Thyroid gland (tissue), 4 donors: ENCODE measurements at regions not wholly inside any gene's neighbourhood (a gene's known extent, or its start where the extent isn't known, plus 50 kb on each side); places are given as distances from the start of the nearest gene placed in this dataset.

Source experiments
- DNase-seq, 2 donors: peaks; one replicate each; pipeline ENCODE4 v3.0.0-alpha.2; 2019
- H3K27ac ChIP-seq, 3 donors: fragments of 200-600 bp; sonication (generic); 1 replicate in 2 of 3; 2 replicates in 1 of 3; pipeline ENCODE4 v1.5.1; 2016 to 2019; ENCODE audit warnings: mild to moderate bottlenecking in 1 of 3, moderate library complexity in 1 of 3
- H3K27me3 ChIP-seq: fragments of 200-600 bp; sonication (generic); one replicate; pipeline ENCODE4 v1.5.1; 2019
- H3K36me3 ChIP-seq, 2 donors: fragments of 200-600 bp; sonication (generic); one replicate each; pipeline ENCODE4 v1.5.1; 2016 to 2019
- H3K4me1 ChIP-seq, 2 donors: fragments of 200-600 bp; sonication (generic); one replicate each; pipeline ENCODE4 v1.5.1; 2017 to 2019
- H3K4me3 ChIP-seq, 3 donors: fragments of 200-600 bp; sonication (generic); replicated peaks in 1 of 3; 1 replicate in 2 of 3; 2 replicates in 1 of 3; pipeline ENCODE4 v1.5.1; 2016; ENCODE audit warnings: mild to moderate bottlenecking in 1 of 3
- H3K9me3 ChIP-seq: fragments of 200-600 bp; sonication (generic); one replicate; pipeline ENCODE4 v1.5.1; 2017
- CTCF ChIP-seq, 6 experiments: fragments of 200-600 bp in 3 of 6; fragments of 450-650 bp in 3 of 6; sonication (generic) in 3 of 6; IDR thresholded peaks; one replicate each; pipeline ENCODE4 v1.5.1; 2016 to 2019; ENCODE audit warnings: antibody characterized with exemption in 6 of 6, mild to moderate bottlenecking in 2 of 6, inconsistent platforms in 1 of 6, moderate library complexity in 1 of 6
- POLR2A ChIP-seq, 2 donors: fragments of 450-650 bp; IDR thresholded peaks; one replicate each; pipeline ENCODE4 v1.6.1; 2017; ENCODE audit warnings: antibody characterized with exemption in 2 of 2, mild to moderate bottlenecking in 2 of 2, moderate library complexity in 1 of 2
- WGBS, 2 donors: methylation state at CpG; one replicate each; pipeline ENCODE4 v1.1.5; 2017; 5-methylcytosine and 5-hydroxymethylcytosine counted together
- intact Hi-C: fragments of 100-400 bp; cut with DNase I; formaldehyde crosslinking; loops from one replicate; pipeline ENCODE4 v1.15.1; 2023

GRCh38 chr20:10943686-10944265, 270.0 kb upstream of the JAG1 start:
- intact Hi-C loops, result no loop called here
- 81 to 89% methylated on average over 4 of the region's 4 CpGs for WGBS, 2 donors
- Histone ChIP-seq H3K9me3 (no peaks in the 10 kb centered on the region), H3K4me3 (no peak overlapping the region), H3K4me1 (no peaks in the 10 kb centered on the region), H3K27me3 (no peaks in the 10 kb centered on the region), H3K36me3 (no peaks in the 10 kb centered on the region), H3K27ac (no peak overlapping the region)
- TF ChIP-seq POLR2A (IDR thresholded peaks at IDR 0.05), result no peak
- no peak for DNase-seq

GRCh38 chr20:10946124-10946880, 272.5 kb upstream of the JAG1 start:
- TF ChIP-seq CTCF (IDR thresholded peaks at IDR 0.05) (no peak), POLR2A (IDR thresholded peaks at IDR 0.05) (no peak)
- H3K9me3 ChIP-seq, result no peaks in the 10 kb centered on the region
- no peaks in the 10 kb centered on the region for H3K4me1 ChIP-seq
- H3K36me3 ChIP-seq, result no peaks in the 10 kb centered on the region
- intact Hi-C loops, result no loop called here
- no peak overlapping the region for H3K4me3 ChIP-seq
- no peak for DNase-seq
- no peaks in the 10 kb centered on the region for H3K27me3 ChIP-seq
- 43 to 47% methylated on average over 2 of the region's 2 CpGs for WGBS, 2 donors
- H3K27ac ChIP-seq, result no peak overlapping the region

- H3K27me3 ChIP-seq, result no peaks in the 10 kb centered on the region
- DNase-seq, result no peak
- H3K4me1 ChIP-seq, result no peaks in the 10 kb centered on the region
- no peak overlapping the region for H3K4me3 ChIP-seq
- no peaks in the 10 kb centered on the region for H3K36me3 ChIP-seq
- H3K9me3 ChIP-seq, result no peaks in the 10 kb centered on the region
- TF ChIP-seq POLR2A (IDR thresholded peaks at IDR 0.05), result no peak
- no peak for TF ChIP-seq CTCF (IDR thresholded peaks at IDR 0.05)
- intact Hi-C loops, result no loop called here
- H3K27ac ChIP-seq, result no peak overlapping the region
Measured at GRCh38 chr20:10947726-10948125, 273.9 kb upstream of the JAG1 start.

GRCh38 chr20:10949930-10950783, 276.4 kb upstream of the JAG1 start:
- intact Hi-C loops, result no loop called here
- WGBS, 2 donors, result 94% methylated on average over 5 of the region's 5 CpGs
- H3K4me1 ChIP-seq, result no peaks in the 10 kb centered on the region

GRCh38 chr20:10951216-10951615, 277.4 kb upstream of the JAG1 start:
- H3K4me3 ChIP-seq, result no peak overlapping the region
- WGBS, 2 donors, result 36 to 48% methylated on average over 2 of the region's 2 CpGs
- H3K27me3 ChIP-seq, result no peaks in the 10 kb centered on the region
- no peak for DNase-seq
- H3K9me3 ChIP-seq, result no peaks in the 10 kb centered on the region
- H3K36me3 ChIP-seq, result no peaks in the 10 kb centered on the region
- H3K27ac ChIP-seq, result no peak overlapping the region
- TF ChIP-seq POLR2A (IDR thresholded peaks at IDR 0.05) (no peak), CTCF (IDR thresholded peaks at IDR 0.05) (no peak)
- H3K4me1 ChIP-seq, result no peaks in the 10 kb centered on the region
- intact Hi-C loops, result no loop called here

More at GRCh38 chr20:10949930-10950783, 276.4 kb upstream of the JAG1 start:
- Histone ChIP-seq H3K27ac (no peak overlapping the region), H3K4me3 (no peak overlapping the region), H3K27me3 (no peaks in the 10 kb centered on the region), H3K9me3 (no peaks in the 10 kb centered on the region), H3K36me3 (no peaks in the 10 kb centered on the region)
- DNase-seq, result no peak
- no peak for TF ChIP-seq CTCF (IDR thresholded peaks at IDR 0.05)
- no peak for TF ChIP-seq POLR2A (IDR thresholded peaks at IDR 0.05)
